ENCODE measurements at regions not wholly inside any gene's neighbourhood (a gene's known extent, or its start where the extent isn't known, plus 50 kb on each side); places are given as distances from the start of the nearest gene placed in this dataset.

GRCh38 chr10:108586424-108586823 lies 1336.9 kb downstream of the XPNPEP1 start:
- TF ChIP-seq CTCF (IDR thresholded peaks at IDR 0.05): no peak
- TF ChIP-seq POLR2A (IDR thresholded peaks at IDR 0.05): no peak
- TF ChIP-seq POLR2AphosphoS5 (IDR thresholded peaks at IDR 0.05): no peak
- no peak for TF ChIP-seq EP300 (IDR thresholded peaks at IDR 0.05)

All from upper lobe of left lung (tissue), 4 donors.